ENCODE measurements at regions not wholly inside any gene's neighbourhood (a gene's known extent, or its start where the extent isn't known, plus 50 kb on each side); places are given as distances from the start of the nearest gene placed in this dataset.
"Not testable (repeated sequence)": the region's sequence is repeated elsewhere in the genome, so short reads cannot be mapped to it uniquely, and the experiment has no call there.

- DNase-seq (ENCODE audit: low read depth) = no peak
- no peak for TF ChIP-seq CTCF (IDR thresholded peaks at IDR 0.05; ENCODE audit: insufficient read depth, low read depth, low read length)
- no peak overlapping the region for H3K4me3 ChIP-seq (ENCODE audit: low read depth, low read length)
These were observed 464.4 kb upstream of the POM121L12 start for GRCh38 chr7:52571026-52571425.

- H3K4me3 ChIP-seq (ENCODE audit: low read depth, low read length) = no peak overlapping the region
- TF ChIP-seq CTCF (IDR thresholded peaks at IDR 0.05; ENCODE audit: insufficient read depth, low read depth, low read length) = no peak
- DNase-seq (ENCODE audit: low read depth) = no peak
These were observed 466.3 kb upstream of the POM121L12 start for GRCh38 chr7:52569151-52569550.

DNA sequence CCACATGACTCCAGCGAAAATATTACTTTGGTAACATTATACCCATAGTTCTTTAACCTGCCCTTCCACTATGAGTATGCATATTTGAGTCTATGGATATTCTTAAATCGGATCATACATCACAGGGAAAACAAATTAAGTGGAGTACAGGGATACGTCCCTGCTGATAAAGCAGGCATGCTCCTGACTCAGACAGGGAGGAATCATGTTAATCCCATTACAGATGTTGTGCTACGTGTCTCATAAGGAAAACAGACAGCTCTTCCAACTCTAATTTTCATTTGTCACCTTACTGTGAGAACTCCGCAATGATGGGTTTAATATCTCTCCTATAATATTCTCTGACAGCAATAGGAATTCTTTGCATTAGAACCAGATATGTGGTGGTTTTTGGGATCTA lies 469.5 kb upstream of the POM121L12 start:
- no peak for TF ChIP-seq CTCF (IDR thresholded peaks at IDR 0.05; ENCODE audit: insufficient read depth, low read depth, low read length)
- no peak for DNase-seq (ENCODE audit: low read depth)
- no peak overlapping the region for H3K4me3 ChIP-seq (ENCODE audit: low read depth, low read length)

DNA sequence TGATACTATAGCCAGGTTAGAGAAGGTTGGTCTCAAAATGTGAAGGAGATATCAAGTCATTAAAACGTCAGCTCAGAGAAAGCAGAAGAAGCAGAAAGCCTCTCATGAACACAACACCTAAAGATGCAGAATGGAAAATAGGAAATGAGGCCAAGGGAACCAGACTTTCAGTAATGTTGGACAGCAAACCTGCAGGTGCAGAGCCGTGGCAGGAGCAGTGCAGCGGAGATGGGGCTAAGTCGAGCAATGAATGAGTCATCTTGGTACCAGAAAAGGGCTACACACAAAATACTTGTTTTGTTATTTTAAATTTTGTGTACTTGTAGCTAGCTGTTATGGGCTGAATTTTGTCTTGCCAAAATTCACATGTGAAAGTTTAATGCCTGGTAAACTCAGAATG lies 479.6 kb upstream of the POM121L12 start:
- H3K4me3 ChIP-seq (ENCODE audit: low read depth, low read length) = no peak overlapping the region
- TF ChIP-seq CTCF (IDR thresholded peaks at IDR 0.05; ENCODE audit: insufficient read depth, low read depth, low read length) = no peak
- DNase-seq (ENCODE audit: low read depth) = no peak

DNA sequence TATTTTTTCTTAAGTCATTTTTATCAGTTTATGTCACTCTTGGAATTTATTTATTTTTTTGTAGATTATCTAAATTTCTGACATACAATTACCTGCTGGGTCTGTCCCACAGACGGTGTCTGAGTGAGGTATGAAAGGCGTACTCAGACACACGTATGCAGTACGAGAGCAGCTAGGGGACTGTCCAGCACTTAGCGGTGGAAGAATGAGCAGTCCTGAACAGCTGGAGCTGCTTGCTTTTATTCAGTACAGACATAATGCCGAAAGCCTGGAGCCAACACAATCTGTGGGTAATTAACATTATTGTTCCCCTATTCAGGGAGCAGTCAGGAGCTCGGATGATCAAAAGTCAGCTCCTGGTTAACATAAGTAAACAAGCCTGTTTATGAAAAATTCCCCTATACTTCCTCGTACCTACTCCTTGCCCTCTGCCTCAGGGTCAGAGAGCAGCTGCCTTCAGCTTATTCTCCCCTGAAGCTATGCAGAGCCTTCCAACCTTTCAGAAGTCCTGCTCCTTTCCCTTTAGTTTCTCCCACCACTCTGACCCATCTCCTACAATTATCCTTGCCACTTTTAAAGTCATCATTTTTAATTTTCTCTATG lies 488.0 kb upstream of the POM121L12 start:
- DNase-seq (ENCODE audit: low read depth) = no peak
- no peak overlapping the region for H3K4me3 ChIP-seq (ENCODE audit: low read depth, low read length)
- TF ChIP-seq CTCF (IDR thresholded peaks at IDR 0.05; ENCODE audit: insufficient read depth, low read depth, low read length) = no peak

DNA sequence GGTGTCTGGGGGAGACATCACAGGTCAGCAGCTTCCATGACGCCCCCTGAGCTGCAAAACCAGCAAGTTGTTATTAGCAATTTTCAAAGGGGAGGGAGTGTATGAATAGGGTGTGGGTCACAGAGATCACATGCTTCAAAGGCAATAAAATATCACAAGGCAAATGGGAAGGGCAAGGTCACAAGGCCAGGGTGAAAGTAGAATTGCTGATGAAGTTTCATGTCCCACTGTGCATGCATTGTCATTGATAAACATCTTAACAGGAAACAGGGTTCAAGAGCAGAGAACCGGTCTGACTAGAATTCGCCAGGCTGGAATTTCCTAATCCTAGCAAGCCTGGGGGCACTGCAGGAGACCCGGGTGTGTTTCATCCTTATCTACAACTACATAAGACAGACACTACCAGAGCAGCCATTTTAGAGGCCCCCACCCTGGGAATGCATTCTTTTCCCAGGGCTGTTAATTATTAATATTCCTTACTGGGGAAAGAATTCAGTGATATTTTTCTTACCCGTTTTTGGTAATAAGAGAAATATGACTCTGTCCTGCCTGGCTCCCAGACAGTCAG lies 494.2 kb upstream of the POM121L12 start:
- DNase-seq (ENCODE audit: low read depth); H3K4me3 ChIP-seq (ENCODE audit: low read depth, low read length): not testable (repeated sequence)

GRCh38 chr7:52540041-52540440 lies 495.4 kb upstream of the POM121L12 start:
- no peak for DNase-seq (ENCODE audit: low read depth)
- no peak overlapping the region for H3K4me3 ChIP-seq (ENCODE audit: low read depth, low read length)
- no peak for TF ChIP-seq CTCF (IDR thresholded peaks at IDR 0.05; ENCODE audit: insufficient read depth, low read depth, low read length)

Data from fibroblast of villous mesenchyme (primary cell).